MM.1S (cell line): ENCODE measurements at regions not wholly inside any gene's neighbourhood (a gene's known extent, or its start where the extent isn't known, plus 50 kb on each side); places are given as distances from the start of the nearest gene placed in this dataset.

ENCODE experiments used
- DNase-seq: peaks from one replicate; pipeline ENCODE4 v3.0.0-alpha.2; 2015
- H2AFZ ChIP-seq: fragments of 300-600 bp; sonication (generic); 2 replicates; pipeline ENCODE4 v1.6.0; 2016; ENCODE audit warnings: antibody characterized with exemption, low read length
- H3F3A ChIP-seq: fragments of 300-600 bp; sonication (generic); 2 replicates; pipeline ENCODE4 v1.6.1; 2016; ENCODE audit warnings: mild to moderate bottlenecking, antibody characterized with exemption, low read length, moderate library complexity, mixed read lengths; ENCODE audit not compliant: insufficient read depth
- H3K27ac ChIP-seq: fragments of 300-600 bp; sonication (generic); 2 replicates; pipeline ENCODE4 v1.5.1; 2016; ENCODE audit warnings: mild to moderate bottlenecking, low read length
- H3K27me3 ChIP-seq: fragments of 300-600 bp; sonication (generic); replicated peaks from 2 replicates; pipeline ENCODE4 v1.6.0; 2016; ENCODE audit warnings: low read length; ENCODE audit not compliant: insufficient read depth
- H3K36me3 ChIP-seq: fragments of 300-600 bp; sonication (generic); replicated peaks from 2 replicates; pipeline ENCODE4 v1.6.1; 2016; ENCODE audit warnings: mild to moderate bottlenecking, low read length, mixed read lengths; ENCODE audit not compliant: insufficient read depth
- H3K4me1 ChIP-seq: fragments of 300-600 bp; sonication (generic); 2 replicates; pipeline ENCODE4 v1.6.1; 2016; ENCODE audit warnings: low read length, mixed read lengths
- H3K4me2 ChIP-seq: fragments of 300-600 bp; sonication (generic); 2 replicates; pipeline ENCODE4 v1.6.0; 2016; ENCODE audit warnings: low read depth, low read length
- H3K4me3 ChIP-seq: fragments of 300-600 bp; sonication (generic); 2 replicates; pipeline ENCODE4 v1.5.1; 2016; ENCODE audit warnings: low read length, mixed read lengths
- H3K79me2 ChIP-seq: fragments of 300-600 bp; sonication (generic); 2 replicates; pipeline ENCODE4 v1.6.1; 2016; ENCODE audit warnings: mixed run types, low read length, mixed read lengths
- H3K9ac ChIP-seq: fragments of 300-600 bp; sonication (generic); 2 replicates; pipeline ENCODE4 v1.6.1; 2016; ENCODE audit warnings: low read length, mixed read lengths
- H3K9me2 ChIP-seq: fragments of 300-600 bp; sonication (generic); replicated peaks from 2 replicates; pipeline ENCODE4 v1.6.1; 2016; ENCODE audit warnings: mild to moderate bottlenecking, low read length, mixed read lengths; ENCODE audit not compliant: insufficient read depth
- H3K9me3 ChIP-seq: fragments of 300-600 bp; sonication (generic); replicated peaks from 2 replicates; pipeline ENCODE4 v1.6.1; 2016; ENCODE audit warnings: mild to moderate bottlenecking, low read length, mixed read lengths; ENCODE audit not compliant: insufficient read depth
- H4K20me1 ChIP-seq: fragments of 300-600 bp; sonication (generic); 2 replicates; pipeline ENCODE4 v1.6.1; 2016; ENCODE audit warnings: mild to moderate bottlenecking, low read length, moderate library complexity, mixed read lengths; ENCODE audit not compliant: insufficient read depth
- CTCF ChIP-seq: fragments of 300-600 bp; sonication (generic); IDR thresholded peaks from 2 replicates; pipeline ENCODE4 v1.5.1; 2016; ENCODE audit warnings: antibody characterized with exemption, low read length, mixed read lengths
- EZH2 ChIP-seq: fragments of 300-600 bp; sonication (generic); optimal IDR thresholded peaks from 2 replicates; pipeline ENCODE3; 2017; ENCODE audit warnings: low read depth, mild to moderate bottlenecking, antibody characterized with exemption, low read length, mixed read lengths
- EZH2phosphoT487 ChIP-seq: fragments of 300-600 bp; sonication (generic); IDR thresholded peaks from 2 replicates; pipeline ENCODE4 v1.6.1; 2018; ENCODE audit warnings: antibody characterized with exemption, low read length

GRCh38 chr13:84352946-84353345 lies 470.7 kb upstream of the SLITRK1 start:
- H4K20me1 ChIP-seq = no peaks in the 10 kb centered on the region
- no peak overlapping the region for H3K4me3 ChIP-seq
- H3K36me3 ChIP-seq = no peaks in the 10 kb centered on the region
- no peaks in the 10 kb centered on the region for H3K4me1 ChIP-seq
- no peaks in the 10 kb centered on the region for H3K79me2 ChIP-seq
- H3K27me3 ChIP-seq = no peaks in the 10 kb centered on the region
- no peak for DNase-seq
- no peak overlapping the region for H3K4me2 ChIP-seq
- TF ChIP-seq CTCF = no peak
- no peak for TF ChIP-seq EZH2
- TF ChIP-seq EZH2phosphoT487 = no peak
- no peak overlapping the region for H3K9ac ChIP-seq
- no peak overlapping the region for H2AFZ ChIP-seq
- H3K27ac ChIP-seq = no peak overlapping the region
- H3K9me2 ChIP-seq = no peaks in the 10 kb centered on the region
- no peaks in the 10 kb centered on the region for H3K9me3 ChIP-seq
- no peaks in the 10 kb centered on the region for H3F3A ChIP-seq

- Histone ChIP-seq H3K4me3 (no peak overlapping the region), H3K4me1 (no peaks in the 10 kb centered on the region), H3K9me3 (no peaks in the 10 kb centered on the region), H3K9ac (no peak overlapping the region), H3K79me2 (no peaks in the 10 kb centered on the region), H3K36me3 (no peaks in the 10 kb centered on the region), H3K27me3 (no peaks in the 10 kb centered on the region), H3K9me2 (no peaks in the 10 kb centered on the region), H3K27ac (no peak overlapping the region), H3K4me2 (no peak overlapping the region), H3F3A (no peaks in the 10 kb centered on the region), H2AFZ (no peak overlapping the region), H4K20me1 (no peaks in the 10 kb centered on the region)
- DNase-seq = no peak
- no peak for TF ChIP-seq EZH2phosphoT487
- no peak for TF ChIP-seq EZH2
- TF ChIP-seq CTCF = no peak
Measured at GRCh38 chr13:84339456-84339855, 457.2 kb upstream of the SLITRK1 start.

- Histone ChIP-seq H3F3A (no peaks in the 10 kb centered on the region), H3K9me2 (no peaks in the 10 kb centered on the region), H4K20me1 (no peaks in the 10 kb centered on the region), H3K9me3 (no peaks in the 10 kb centered on the region), H3K79me2 (no peaks in the 10 kb centered on the region), H3K4me3 (no peak overlapping the region), H2AFZ (no peak overlapping the region), H3K4me2 (no peak overlapping the region), H3K9ac (no peak overlapping the region), H3K27ac (no peak overlapping the region), H3K36me3 (no peaks in the 10 kb centered on the region), H3K27me3 (no peaks in the 10 kb centered on the region), H3K4me1 (no peaks in the 10 kb centered on the region)
- no peak for DNase-seq
- TF ChIP-seq CTCF = no peak
- no peak for TF ChIP-seq EZH2
Measured at GRCh38 chr13:84332346-84332745, 450.1 kb upstream of the SLITRK1 start.

GRCh38 chr13:84315527-84315926 lies 433.3 kb upstream of the SLITRK1 start:
- Histone ChIP-seq H3F3A (no peaks in the 10 kb centered on the region), H3K4me3 (no peak overlapping the region), H3K9ac (no peak overlapping the region), H3K4me1 (no peaks in the 10 kb centered on the region), H3K9me3 (no peaks in the 10 kb centered on the region), H3K36me3 (no peaks in the 10 kb centered on the region), H3K27ac (no peak overlapping the region), H3K9me2 (no peaks in the 10 kb centered on the region), H3K79me2 (no peaks in the 10 kb centered on the region), H2AFZ (no peak overlapping the region), H3K27me3 (no peaks in the 10 kb centered on the region), H4K20me1 (no peaks in the 10 kb centered on the region), H3K4me2 (no peak overlapping the region)
- TF ChIP-seq EZH2 (no peak), CTCF (no peak), EZH2phosphoT487 (no peak)
- no peak for DNase-seq
